HCT116 (cell line): ENCODE measurements at regions not wholly inside any gene's neighbourhood (a gene's known extent, or its start where the extent isn't known, plus 50 kb on each side); places are given as distances from the start of the nearest gene placed in this dataset.

Experiments
- ATAC-seq: fragments of 200-7000 bp; cut with Tn5 transposase; 2 replicates; pipeline ENCODE4 v1.9.1; 2020; ENCODE audit warnings: mild to moderate bottlenecking, moderate library complexity
- BruUV-seq: library from RNA; stranded (reverse); fragments of 400-500 nt; replicated peaks from 2 replicates; lab custom pipeline; 2021; lab: Mats Ljungman, UMichigan
- CTCF ChIA-PET: fragments of 300-600 bp; sonication (Branson Sonifier 250); formaldehyde crosslinking; loops from one replicate; lab custom pipeline; 2021; ENCODE audit warnings: antibody characterized with exemption; lab: Charles Lee
- POLR2A ChIA-PET: fragments of 300-600, 350-600 bp; sonication (Branson Sonifier 250); formaldehyde crosslinking; loops from one replicate; lab custom pipeline; 2021; ENCODE audit warnings: antibody characterized with exemption; lab: Charles Lee
- RAD21 ChIA-PET, 2 experiments: fragments of 300-600 bp; sonication (Branson Sonifier 250); formaldehyde crosslinking; loops; one replicate each; lab custom pipeline; 2023; ENCODE audit warnings: low total read pairs in 2 of 2; ENCODE audit not compliant: uncharacterized antibody in 2 of 2, unreplicated experiment in 2 of 2, low non-redundant PET in 1 of 2; lab: Charles Lee
- DNase-seq: peaks from one replicate; pipeline ENCODE4 v3.0.0-alpha.2; 2010; ENCODE audit warnings: low read depth, low spot score
- H2AFZ ChIP-seq: fragments of 200-600 bp; shearing (Covaris generic), sonication (generic); 2 replicates; pipeline ENCODE4 v1.6.1; 2017; ENCODE audit warnings: low read depth, mixed run types, mixed read lengths, antibody characterized with exemption, low read length; ENCODE audit not compliant: poor library complexity, severe bottlenecking
- H3K27ac ChIP-seq: 2 replicates; pipeline ENCODE4 v1.5.1; 2012; ENCODE audit warnings: low read depth, low read length
- H3K27me3 ChIP-seq: fragments of 200-600 bp; sonication (generic); 2 replicates; pipeline ENCODE4 v1.6.1; 2016; ENCODE audit warnings: mixed run types, low read length, mixed read lengths; ENCODE audit not compliant: insufficient read depth
- H3K36me3 ChIP-seq, 2 experiments: fragments of 200-500 bp in 1 of 2; fragments of 200-600 bp in 1 of 2; sonication (Bioruptor generic) in 1 of 2; sonication (generic) in 1 of 2; 2 replicates each; pipeline versions ENCODE4 v1.5.1 to v1.6.1; 2014 to 2016; ENCODE audit warnings: low read length in 2 of 2, inconsistent platforms in 1 of 2, mixed read lengths in 1 of 2, mixed run types in 1 of 2; ENCODE audit not compliant: insufficient read depth in 2 of 2, control insufficient read depth in 1 of 2
- H3K4me1 ChIP-seq, 2 experiments: fragments of 200-600 bp in 1 of 2; sonication (generic) in 1 of 2; 2 replicates each; pipeline versions ENCODE4 v1.5.1 to v1.6.1; 2012 to 2017; ENCODE audit warnings: low read length in 2 of 2, inconsistent platforms in 1 of 2, mild to moderate bottlenecking in 1 of 2, mixed read lengths in 1 of 2, mixed run types in 1 of 2, moderate library complexity in 1 of 2; ENCODE audit not compliant: insufficient read depth in 2 of 2, control insufficient read depth in 1 of 2
- H3K4me2 ChIP-seq: fragments of 200-600 bp; sonication (generic); 2 replicates; pipeline ENCODE4 v1.6.1; 2017; ENCODE audit warnings: mixed run types, low read length, mixed read lengths
- H3K4me3 ChIP-seq, 2 experiments: fragments of 200-600 bp in 1 of 2; sonication (generic) in 1 of 2; replicated peaks in 1 of 2; 2 replicates each; pipeline ENCODE4 v1.5.1; 2011 to 2016; ENCODE audit warnings: low read length in 2 of 2, control low read depth in 1 of 2, low read depth in 1 of 2, mild to moderate bottlenecking in 1 of 2, mixed read lengths in 1 of 2, mixed run types in 1 of 2
- H3K79me2 ChIP-seq: fragments of 200-600 bp; sonication (generic); 2 replicates; pipeline ENCODE4 v1.6.1; 2017; ENCODE audit warnings: mild to moderate bottlenecking, mixed run types, low read length, moderate library complexity, mixed read lengths; ENCODE audit not compliant: insufficient read depth
- H3K9ac ChIP-seq: fragments of 200-600 bp; sonication (generic); 2 replicates; pipeline ENCODE4 v1.6.1; 2016; ENCODE audit warnings: low read length, mixed read lengths
- H3K9me2 ChIP-seq: fragments of 200-600 bp; sonication (generic), shearing (Covaris generic); 2 replicates; pipeline ENCODE4 v1.6.1; 2017; ENCODE audit warnings: mixed run types, mild to moderate bottlenecking, moderate library complexity; ENCODE audit not compliant: insufficient read depth
- H3K9me3 ChIP-seq, 2 experiments: fragments of 200-500 bp in 1 of 2; fragments of 200-600 bp in 1 of 2; sonication (Bioruptor generic) in 1 of 2; sonication (generic) in 1 of 2; 2 replicates each; pipeline ENCODE4 v1.6.1; 2014 to 2017; ENCODE audit warnings: low read length in 2 of 2, mixed read lengths in 2 of 2, inconsistent platforms in 1 of 2, low read depth in 1 of 2, mild to moderate bottlenecking in 1 of 2, mixed run types in 1 of 2, moderate library complexity in 1 of 2; ENCODE audit not compliant: control insufficient read depth in 1 of 2, insufficient read depth in 1 of 2
- H4K20me1 ChIP-seq: fragments of 200-600 bp; sonication (generic), shearing (Covaris generic); 2 replicates; pipeline ENCODE4 v1.6.1; 2017; ENCODE audit warnings: mixed run types, mild to moderate bottlenecking, moderate library complexity; ENCODE audit not compliant: insufficient read depth
- CBX3 ChIP-seq: IDR thresholded peaks from 2 replicates; pipeline ENCODE4 v1.6.1; 2012; ENCODE audit warnings: low read depth
- CTCF ChIP-seq, 3 experiments: fragments of 200-600 bp in 1 of 3; sonication (generic) in 1 of 3; IDR thresholded peaks in 2 of 3; conservative IDR thresholded peaks in 1 of 3; 2 replicates each; pipeline ENCODE4 v1.5.1; 2012 to 2017; ENCODE audit warnings: low read depth in 2 of 3, low read length in 2 of 3, antibody characterized with exemption in 1 of 3, borderline replicate concordance in 1 of 3, control low read depth in 1 of 3, mild to moderate bottlenecking in 1 of 3, mixed read lengths in 1 of 3, mixed run types in 1 of 3, moderate library complexity in 1 of 3; ENCODE audit not compliant: insufficient read depth in 1 of 3
- EGR1 ChIP-seq: IDR thresholded peaks from 2 replicates; pipeline ENCODE4 v1.6.1; 2012; ENCODE audit warnings: low read depth
- ELF1 ChIP-seq: IDR thresholded peaks from 2 replicates; pipeline ENCODE4 v1.6.1; 2012; ENCODE audit warnings: low read depth, borderline replicate concordance
- EZH2phosphoT487 ChIP-seq: fragments of 200-600 bp; IDR thresholded peaks from 2 replicates; pipeline ENCODE4 v1.6.1; 2018; ENCODE audit warnings: antibody characterized with exemption, borderline replicate concordance
- MAX ChIP-seq: IDR thresholded peaks from 2 replicates; pipeline ENCODE4 v1.6.1; 2012
- SP1 ChIP-seq: IDR thresholded peaks from 2 replicates; pipeline ENCODE4 v1.6.1; 2012; ENCODE audit warnings: low read depth
- YY1 ChIP-seq: IDR thresholded peaks from 2 replicates; pipeline ENCODE4 v1.6.1; 2011; ENCODE audit warnings: low read length, low read depth, moderate library complexity, mild to moderate bottlenecking; ENCODE audit not compliant: insufficient replicate concordance; ENCODE audit errors: extremely low read depth
- ZFX ChIP-seq: fragments of 450-650 bp; IDR thresholded peaks from 2 replicates; pipeline ENCODE4 v1.6.1; 2017
- ZNF274 ChIP-seq: fragments of 200-500 bp; sonication (Bioruptor generic); IDR thresholded peaks from 2 replicates; pipeline ENCODE4 v1.6.1; 2014; ENCODE audit warnings: mild to moderate bottlenecking, low read depth, low read length, inconsistent platforms
- intact Hi-C: fragments of 100-400 bp; cut with micrococcal nuclease; formaldehyde crosslinking; loops from 2 replicates; pipeline ENCODE4 v1.10.0; 2022

DNA sequence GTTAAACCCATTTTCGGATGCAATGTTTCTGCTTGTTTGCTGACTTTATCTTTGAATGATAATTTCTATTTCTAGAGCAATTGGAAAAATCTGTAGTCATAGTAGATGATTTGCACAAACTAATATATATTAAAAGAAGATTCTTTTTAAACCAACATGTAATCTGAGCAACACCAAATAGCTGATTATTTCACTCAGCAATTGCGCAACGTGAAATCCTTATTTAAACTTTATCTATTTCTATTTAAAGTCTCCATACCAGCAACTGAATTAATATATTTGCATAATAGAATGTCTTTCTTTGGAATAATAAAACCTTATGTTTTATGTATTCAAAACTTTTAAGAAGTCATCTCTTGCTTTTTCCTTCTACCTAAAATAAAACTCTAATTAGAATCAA, 1132.4 kb downstream of the FLRT2 start:
- Histone ChIP-seq H4K20me1 (no peaks in the 10 kb centered on the region), H3K79me2 (no peaks in the 10 kb centered on the region), H2AFZ (no peak overlapping the region), H3K9ac (no peak overlapping the region), H3K27ac (no peak overlapping the region), H3K4me2 (no peak overlapping the region), H3K36me3 (no peaks in the 10 kb centered on the region), H3K9me2 (no peaks in the 10 kb centered on the region), H3K4me1 (no peaks in the 10 kb centered on the region), H3K27me3 (no peaks in the 10 kb centered on the region), H3K4me3 (no peak overlapping the region), H3K9me3 (peaks cover 3 to 20% of the 10 kb centered on the region in 2 experiments; a peak in 2 of 4 replicates)
- TF ChIP-seq ZNF274: no peak
- no peak for TF ChIP-seq EGR1
- TF ChIP-seq ZFX: no peak
- no peak for TF ChIP-seq ELF1
- no peak for TF ChIP-seq CBX3
- no peak for TF ChIP-seq YY1
- TF ChIP-seq SP1: no peak
- no peak for TF ChIP-seq MAX
- no peak for TF ChIP-seq EZH2phosphoT487
- BruUV-seq: no TSS peak
- no peak for DNase-seq
- intact Hi-C loops: no loop called here
- no peak for ATAC-seq
- CTCF ChIA-PET: no interaction called here
- RAD21 ChIA-PET: no interaction called here
- POLR2A ChIA-PET: no interaction called here

- CTCF ChIA-PET: no interaction called here
- H3K79me2 ChIP-seq: no peaks in the 10 kb centered on the region
- RAD21 ChIA-PET: no interaction called here
- H4K20me1 ChIP-seq: no peaks in the 10 kb centered on the region
- no peak overlapping the region for H2AFZ ChIP-seq
- POLR2A ChIA-PET: no interaction called here
- DNase-seq: peak; percentile 0
- no peak overlapping the region for H3K4me3 ChIP-seq
- no peaks in the 10 kb centered on the region for H3K36me3 ChIP-seq
- H3K27me3 ChIP-seq: no peaks in the 10 kb centered on the region
- intact Hi-C loops: no loop called here
- H3K4me1 ChIP-seq: no peaks in the 10 kb centered on the region
- no TSS peak for BruUV-seq
- H3K9me3 ChIP-seq: peaks cover 0 to 17% of the 10 kb centered on the region in 2 experiments; a peak in 2 of 4 replicates
- no peaks in the 10 kb centered on the region for H3K9me2 ChIP-seq
- no peak for ATAC-seq
- no peak overlapping the region for H3K27ac ChIP-seq
- H3K9ac ChIP-seq: no peak overlapping the region
- no peak overlapping the region for H3K4me2 ChIP-seq
- no peak for TF ChIP-seq YY1
- peak in 2 of 3 experiments; percentile 19 to 33; a peak in 2 of 6 replicates for TF ChIP-seq CTCF (IDR thresholded peaks at IDR 0.05 in 2 of 3, conservative IDR thresholded peaks at IDR 0.05 in 1 of 3; ENCODE audit: borderline replicate concordance in 1 of 3, insufficient read depth in 1 of 3, low read depth in 2 of 3, low read length in 2 of 3)
- TF ChIP-seq, all 23 proteins: peak for 1
Measured at GRCh38 chr14:86654558-86655184, 1124.7 kb downstream of the FLRT2 start.
